Retinal pigment epithelial cell (primary cell): ENCODE measurements at regions not wholly inside any gene's neighbourhood (a gene's known extent, or its start where the extent isn't known, plus 50 kb on each side); places are given as distances from the start of the nearest gene placed in this dataset.

Source experiments
- DNase-seq: peaks from one replicate; pipeline ENCODE4 v3.0.0-alpha.2; 2010; ENCODE audit warnings: low read depth
- H3K4me3 ChIP-seq: 2 replicates; pipeline ENCODE4 v1.5.1; 2011; ENCODE audit warnings: mild to moderate bottlenecking, low read length, control low read depth, moderate library complexity
- TF ChIP-seq, protein P1 (sequence below): conservative IDR thresholded peaks from 2 replicates; pipeline ENCODE4 v1.5.1; 2011; ENCODE audit warnings: low read depth, low read length, control low read depth, inconsistent platforms

DNA sequence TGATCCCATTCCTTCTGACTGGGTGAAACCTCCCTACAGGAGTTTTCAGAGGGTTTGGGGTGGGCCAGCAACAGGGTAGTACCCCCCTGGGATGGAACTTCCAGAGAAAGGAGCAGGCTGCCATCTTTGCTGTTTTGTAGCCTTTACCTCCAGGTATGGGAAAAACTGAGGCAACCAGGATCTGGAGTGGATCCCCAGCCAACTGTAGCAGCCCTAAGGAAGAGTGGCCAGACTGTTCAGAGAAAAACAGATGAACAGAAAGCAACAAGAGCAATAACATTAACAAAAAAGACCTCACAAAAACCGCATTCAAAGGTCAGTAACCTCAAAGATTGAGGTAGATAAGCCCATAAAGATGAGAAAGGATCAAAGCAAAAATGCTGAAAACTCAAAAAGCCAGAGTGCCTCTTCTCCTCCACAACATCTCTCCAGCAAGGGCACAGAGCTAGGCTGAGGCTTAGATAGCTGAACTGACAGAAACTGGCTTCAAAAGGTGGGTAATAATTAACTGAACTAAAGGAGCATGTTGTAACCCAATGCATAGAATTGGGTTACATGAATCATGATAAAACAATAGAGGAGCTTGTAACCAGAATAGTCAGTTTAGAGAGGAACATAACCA lies 1288.6 kb upstream of the CNTN5 start:
- TF ChIP-seq, protein P1, sequence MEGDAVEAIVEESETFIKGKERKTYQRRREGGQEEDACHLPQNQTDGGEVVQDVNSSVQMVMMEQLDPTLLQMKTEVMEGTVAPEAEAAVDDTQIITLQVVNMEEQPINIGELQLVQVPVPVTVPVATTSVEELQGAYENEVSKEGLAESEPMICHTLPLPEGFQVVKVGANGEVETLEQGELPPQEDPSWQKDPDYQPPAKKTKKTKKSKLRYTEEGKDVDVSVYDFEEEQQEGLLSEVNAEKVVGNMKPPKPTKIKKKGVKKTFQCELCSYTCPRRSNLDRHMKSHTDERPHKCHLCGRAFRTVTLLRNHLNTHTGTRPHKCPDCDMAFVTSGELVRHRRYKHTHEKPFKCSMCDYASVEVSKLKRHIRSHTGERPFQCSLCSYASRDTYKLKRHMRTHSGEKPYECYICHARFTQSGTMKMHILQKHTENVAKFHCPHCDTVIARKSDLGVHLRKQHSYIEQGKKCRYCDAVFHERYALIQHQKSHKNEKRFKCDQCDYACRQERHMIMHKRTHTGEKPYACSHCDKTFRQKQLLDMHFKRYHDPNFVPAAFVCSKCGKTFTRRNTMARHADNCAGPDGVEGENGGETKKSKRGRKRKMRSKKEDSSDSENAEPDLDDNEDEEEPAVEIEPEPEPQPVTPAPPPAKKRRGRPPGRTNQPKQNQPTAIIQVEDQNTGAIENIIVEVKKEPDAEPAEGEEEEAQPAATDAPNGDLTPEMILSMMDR, result no peak
- no peak overlapping the region for H3K4me3 ChIP-seq
- DNase-seq, result no peak

DNA sequence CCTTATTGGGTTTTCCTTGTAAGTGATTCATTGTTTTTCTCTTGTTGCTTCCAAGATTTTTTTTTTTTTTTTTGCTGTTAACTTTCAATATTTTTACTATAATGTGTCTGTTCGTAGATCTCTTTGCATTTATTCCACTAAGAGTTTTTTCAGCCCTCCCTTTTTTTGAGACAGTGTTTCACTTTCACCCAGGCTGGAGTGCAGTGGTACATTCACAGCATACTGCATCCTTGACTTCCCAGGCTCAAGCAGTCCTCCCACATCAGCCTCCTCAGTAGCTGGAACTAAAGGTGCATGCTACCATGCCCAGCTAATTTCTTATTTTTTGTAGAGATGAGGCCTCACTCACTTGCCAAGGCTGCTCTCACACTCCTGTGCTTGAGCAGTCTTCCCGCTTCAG lies 1282.0 kb upstream of the CNTN5 start:
- TF ChIP-seq, protein P1, result no peak
- DNase-seq, result no peak
- H3K4me3 ChIP-seq, result no peak overlapping the region

DNA sequence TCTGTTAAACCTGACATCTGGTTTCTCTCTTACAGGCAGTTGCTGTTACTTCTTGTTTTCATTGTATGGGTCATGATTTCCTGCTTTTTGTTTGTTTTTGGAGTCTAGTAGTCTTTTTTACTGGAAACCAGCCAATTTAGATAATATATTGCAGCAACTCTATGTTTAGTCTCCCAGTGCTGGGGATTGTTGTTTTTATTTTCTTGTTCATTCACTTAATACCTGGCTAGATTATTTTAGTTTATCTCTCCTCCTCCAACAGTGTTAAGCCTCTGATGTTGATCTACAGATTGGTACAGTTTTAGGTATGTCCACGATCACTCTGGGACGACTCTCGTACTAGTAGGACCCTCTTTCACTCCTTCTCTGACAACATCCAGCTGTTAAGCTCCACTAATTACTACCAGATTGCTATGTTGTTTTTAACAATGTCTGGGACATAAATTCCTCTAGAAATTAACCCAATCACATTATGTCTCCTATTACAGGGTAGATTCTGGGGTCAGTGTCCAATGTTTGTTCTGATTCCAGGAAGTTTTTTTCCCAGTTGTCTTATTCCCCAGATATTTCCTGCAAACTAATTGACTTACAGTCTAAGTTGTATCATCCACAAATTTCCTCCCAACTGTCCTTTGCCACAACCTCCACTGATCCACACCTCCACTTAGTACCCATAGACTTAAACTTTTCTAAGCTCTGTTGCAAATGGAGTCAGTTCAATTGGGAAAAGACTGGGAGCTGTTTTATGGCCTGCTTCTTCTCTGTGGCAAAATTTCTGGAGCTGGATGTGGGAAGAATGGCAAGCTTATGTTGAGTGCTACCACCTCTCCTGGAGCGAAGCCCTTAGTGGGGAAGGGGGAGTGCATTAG lies 1280.6 kb upstream of the CNTN5 start:
- no peak overlapping the region for H3K4me3 ChIP-seq
- TF ChIP-seq, protein P1, result no peak
- no peak for DNase-seq

DNA sequence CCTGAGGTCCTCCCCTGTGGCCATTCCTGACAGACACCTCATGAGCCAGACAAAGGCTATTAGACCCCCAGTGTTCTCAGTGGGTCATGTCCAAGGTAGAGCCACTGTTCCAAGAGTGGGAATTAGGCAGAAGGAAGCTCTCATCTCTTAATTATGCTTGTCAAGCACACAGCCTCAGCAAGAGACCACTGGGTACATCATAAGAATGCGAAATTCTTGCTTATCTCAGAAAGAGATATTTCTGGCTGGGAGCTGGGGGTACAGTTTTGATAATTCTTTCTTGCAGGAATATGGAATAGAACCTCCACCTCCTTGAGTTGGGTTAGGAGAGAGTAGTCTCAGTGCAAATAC lies 1280.0 kb upstream of the CNTN5 start:
- no peak overlapping the region for H3K4me3 ChIP-seq
- DNase-seq, result no peak
- TF ChIP-seq, protein P1, result no peak

DNA sequence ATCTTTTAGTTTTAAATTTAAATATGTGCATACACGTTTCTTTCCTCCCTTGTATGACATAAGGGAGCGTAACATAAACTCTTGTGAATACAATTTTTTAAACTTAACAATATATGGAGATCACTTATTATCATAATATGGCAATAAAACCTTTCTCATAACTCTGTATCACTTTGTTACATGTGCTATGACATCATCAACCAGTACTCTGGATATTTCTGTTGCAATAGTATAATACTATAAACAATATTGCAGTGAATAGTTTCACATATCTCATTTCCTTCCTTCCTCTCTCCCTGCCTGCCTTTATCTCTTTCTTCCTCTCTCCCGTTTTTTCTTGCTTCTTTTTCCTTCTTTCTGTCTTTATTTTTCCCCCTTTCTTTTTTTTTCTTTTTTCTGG lies 1278.0 kb upstream of the CNTN5 start:
- TF ChIP-seq, protein P1, result no peak
- no peak for DNase-seq

DNA sequence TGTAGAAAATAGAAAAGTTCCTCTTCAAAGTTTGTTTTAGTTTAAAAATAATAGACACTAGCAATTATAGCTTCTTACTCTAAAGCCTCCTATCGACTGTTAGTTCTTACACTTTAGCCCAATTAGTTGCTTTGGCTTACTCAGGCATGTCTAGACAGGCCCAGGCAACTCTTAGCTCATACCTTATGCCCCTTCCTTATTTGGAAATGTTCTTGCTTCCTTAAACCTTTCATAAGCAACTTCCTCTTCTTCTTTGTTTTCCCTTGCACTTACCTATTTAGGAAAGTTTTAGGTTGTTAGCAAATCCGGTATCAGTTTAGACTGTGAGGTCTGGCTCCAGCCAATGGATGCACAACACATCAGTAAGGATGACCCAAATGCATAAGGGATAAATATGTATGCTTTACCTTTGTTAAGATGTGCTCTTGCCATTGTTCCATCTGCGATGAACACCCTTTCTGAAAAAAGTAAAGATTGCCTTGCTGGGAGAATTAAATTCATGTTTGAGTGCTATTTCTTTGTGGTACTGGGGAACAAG lies 1277.5 kb upstream of the CNTN5 start:
- DNase-seq, result no peak
- H3K4me3 ChIP-seq, result no peak overlapping the region
- TF ChIP-seq, protein P1, result no peak

More for the DNA sequence above, 1278.0 kb upstream of the CNTN5 start:
- no peak overlapping the region for H3K4me3 ChIP-seq
